GM18502 (cell line): ENCODE measurements at regions not wholly inside any gene's neighbourhood (a gene's known extent, or its start where the extent isn't known, plus 50 kb on each side); places are given as distances from the start of the nearest gene placed in this dataset.

Experiments used
- ATAC-seq: cut with Tn5 transposase; IDR thresholded peaks from one replicate; pipeline ENCODE4 v1.9.1; 2021; ENCODE audit warnings: mild to moderate bottlenecking; ENCODE audit not compliant: unreplicated experiment, poor library complexity

- no peak for ATAC-seq
Measured at GRCh38 chr1:60173729-60174505, 100.3 kb upstream of the C1orf87 start.

- no peak for ATAC-seq
Measured at GRCh38 chr1:60173006-60173405, 99.4 kb upstream of the C1orf87 start.

- ATAC-seq = no peak
Measured at GRCh38 chr1:60171801-60172200, 98.2 kb upstream of the C1orf87 start.

GRCh38 chr1:60170709-60171108 is 97.1 kb upstream of the C1orf87 start:
- ATAC-seq = no peak

- ATAC-seq = no peak
Measured at GRCh38 chr1:60169206-60169605, 95.6 kb upstream of the C1orf87 start.

GRCh38 chr1:60162936-60163335 is 89.4 kb upstream of the C1orf87 start:
- no peak for ATAC-seq

GRCh38 chr1:60160141-60160540 is 86.6 kb upstream of the C1orf87 start:
- ATAC-seq = no peak

- ATAC-seq = no peak
Measured at GRCh38 chr1:60156371-60156770, 82.8 kb upstream of the C1orf87 start.

GRCh38 chr1:60153961-60154360 is 80.4 kb upstream of the C1orf87 start:
- ATAC-seq = no peak

GRCh38 chr1:60152891-60153290 is 79.3 kb upstream of the C1orf87 start:
- ATAC-seq = no peak

- no peak for ATAC-seq
Measured at GRCh38 chr1:60151311-60151710, 77.7 kb upstream of the C1orf87 start.

DNA sequence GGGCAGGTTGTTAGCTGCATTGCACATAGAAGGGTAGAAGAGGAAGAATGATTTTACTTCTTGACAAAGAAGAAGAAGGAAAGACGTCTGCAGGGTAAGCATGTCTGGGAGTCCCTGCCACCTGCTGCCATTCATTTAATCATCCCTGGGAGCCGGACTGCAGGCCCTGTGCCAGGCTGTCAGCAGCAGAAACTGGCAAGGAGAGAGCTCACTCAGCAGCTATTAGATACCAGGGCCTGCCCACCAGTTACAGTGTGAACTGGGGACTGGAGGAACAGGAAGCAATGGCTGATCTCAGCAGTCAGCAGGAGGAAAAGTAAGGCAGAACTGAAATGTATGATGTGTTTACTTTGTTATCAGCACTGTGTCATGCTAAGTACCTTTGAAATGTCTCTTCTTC is 75.7 kb upstream of the C1orf87 start:
- no peak for ATAC-seq

DNA sequence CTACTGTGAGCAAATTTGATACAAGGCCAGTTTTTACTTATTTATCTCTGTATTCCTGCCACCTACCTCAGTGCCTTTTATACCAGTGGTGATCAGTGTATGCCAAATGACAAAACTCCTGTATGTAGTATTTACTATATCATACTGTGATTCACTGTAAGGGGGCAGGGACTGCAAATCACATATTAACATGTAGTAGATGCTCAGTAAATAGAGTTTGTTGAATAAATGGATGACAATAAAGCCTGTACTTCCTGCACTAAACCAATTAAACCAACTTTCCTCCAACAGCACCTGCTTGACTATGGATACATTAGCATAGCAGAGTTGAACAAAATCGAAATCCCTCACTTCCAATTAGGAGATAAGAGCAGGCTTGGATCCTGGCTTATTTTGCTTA is 73.3 kb upstream of the C1orf87 start:
- ATAC-seq = no peak

- no peak for ATAC-seq
Measured at GRCh38 chr1:60145771-60146170, 72.2 kb upstream of the C1orf87 start.

GRCh38 chr1:60141743-60142142 is 68.2 kb upstream of the C1orf87 start:
- ATAC-seq = no peak

DNA sequence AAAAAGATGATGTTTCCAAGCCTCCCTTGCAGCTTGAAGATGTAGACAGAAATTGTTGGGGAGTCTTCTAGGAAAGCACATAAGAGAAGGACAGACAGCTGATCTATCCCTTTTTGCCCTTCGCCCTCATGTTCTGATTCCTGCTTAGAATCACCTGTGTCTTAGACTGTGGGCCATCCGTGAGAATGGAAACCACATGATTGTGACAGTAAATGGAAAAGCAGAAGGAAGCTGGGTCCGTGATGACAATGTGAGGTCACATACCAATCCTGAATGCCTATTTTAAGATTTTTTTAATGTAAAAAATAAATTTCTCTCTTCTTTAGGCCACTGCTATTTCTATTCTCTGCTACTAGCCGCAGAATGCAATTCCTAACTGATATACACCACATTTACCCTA is 67.7 kb upstream of the C1orf87 start:
- no peak for ATAC-seq

DNA sequence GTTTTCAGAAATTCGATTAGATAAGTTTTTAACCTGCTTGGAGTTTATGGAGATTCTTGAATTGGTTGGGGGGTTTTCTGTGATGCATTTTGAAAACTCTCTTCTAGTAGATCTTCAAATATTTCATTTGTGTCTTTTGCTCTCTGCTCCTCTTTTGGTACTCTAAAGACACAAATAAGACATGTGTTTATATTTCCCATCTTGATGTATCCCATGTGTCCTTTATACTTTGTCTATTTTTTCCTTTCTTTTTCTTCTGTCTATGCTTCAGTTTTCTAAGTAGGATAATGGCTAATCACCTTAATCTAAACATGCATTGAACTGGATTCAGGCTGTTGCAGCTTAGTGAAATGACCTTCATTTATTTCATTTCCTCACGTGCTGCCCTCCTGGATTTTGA is 63.8 kb upstream of the C1orf87 start:
- ATAC-seq = no peak

GRCh38 chr1:60136395-60136794 is 62.8 kb upstream of the C1orf87 start:
- ATAC-seq = no peak

DNA sequence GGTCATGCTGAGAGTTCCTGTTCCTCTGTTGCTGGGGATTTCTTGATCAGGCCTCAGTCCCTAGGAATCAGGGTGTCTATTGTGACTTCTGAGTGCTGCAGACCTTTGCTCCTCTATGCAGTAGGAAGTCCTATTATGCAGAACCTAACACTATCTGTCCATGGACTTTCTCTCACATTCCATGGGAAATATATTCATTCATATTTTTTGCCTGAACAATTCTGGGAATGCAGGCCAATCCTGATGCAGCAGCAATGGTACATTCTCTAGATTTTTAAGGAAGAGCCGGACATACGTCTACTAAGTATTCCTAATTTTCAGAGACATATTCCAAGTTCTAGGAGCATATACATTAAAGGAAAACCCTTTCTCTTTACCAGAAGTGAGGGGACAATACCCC is 61.1 kb upstream of the C1orf87 start:
- ATAC-seq = no peak

GRCh38 chr1:60133848-60134247 is 60.3 kb upstream of the C1orf87 start:
- ATAC-seq = no peak

DNA sequence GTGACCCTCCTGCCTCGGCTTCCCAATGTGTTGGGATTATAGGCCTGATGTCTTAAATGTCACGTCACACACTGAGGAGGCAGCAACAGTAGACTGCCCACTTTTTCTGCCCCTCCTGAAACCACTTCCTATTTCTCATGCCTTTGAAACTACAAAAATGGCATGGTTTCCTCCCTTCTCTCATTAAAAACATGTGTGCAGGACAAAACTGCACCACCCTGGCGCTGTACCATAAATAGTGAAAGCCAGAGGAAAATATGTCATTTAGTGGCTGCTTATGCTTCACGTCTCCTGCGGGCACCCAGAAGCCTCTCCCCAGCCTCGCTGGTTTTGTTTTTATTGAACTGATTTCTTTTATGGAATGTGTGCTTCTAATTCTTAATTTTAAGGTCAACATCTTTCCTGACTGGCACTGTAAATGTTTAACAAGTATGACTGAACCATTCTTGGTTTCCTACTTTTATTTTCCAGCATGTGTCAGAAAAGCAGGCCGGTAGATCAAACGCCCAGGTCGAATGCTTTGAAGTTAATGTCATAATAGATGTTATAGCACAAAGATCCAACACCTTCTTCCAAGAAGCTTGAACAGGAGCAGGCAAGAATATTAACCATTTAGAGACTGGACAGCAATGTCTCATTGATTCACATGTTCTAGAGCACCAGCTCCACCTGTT is 59.6 kb upstream of the C1orf87 start:
- no peak for ATAC-seq

DNA sequence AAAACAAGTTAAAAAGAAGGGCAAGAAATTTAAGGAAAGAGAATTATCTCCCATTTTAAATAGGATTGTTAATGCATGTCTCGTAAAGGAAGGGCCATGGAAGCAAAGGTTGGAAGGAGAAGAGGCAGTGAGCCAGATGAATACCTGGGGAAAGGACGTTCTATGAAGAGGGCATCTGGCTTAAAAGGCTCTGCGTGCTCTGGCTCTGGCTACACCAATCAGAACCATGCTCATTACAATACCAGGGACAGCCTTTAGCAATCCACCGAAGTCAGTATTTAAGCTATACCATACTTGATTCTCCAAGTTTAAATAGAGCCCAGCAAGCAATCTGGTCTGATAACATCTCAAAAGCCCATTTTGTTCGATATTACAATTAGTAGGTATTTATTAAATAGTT is 58.5 kb upstream of the C1orf87 start:
- no peak for ATAC-seq
